ENCODE measurements at regions not wholly inside any gene's neighbourhood (a gene's known extent, or its start where the extent isn't known, plus 50 kb on each side); places are given as distances from the start of the nearest gene placed in this dataset.
"Not testable (repeated sequence)": the region's sequence is repeated elsewhere in the genome, so short reads cannot be mapped to it uniquely, and the experiment has no call there.

- no peaks in the 10 kb centered on the region for H3K36me3 ChIP-seq
- TF ChIP-seq, protein P1, sequence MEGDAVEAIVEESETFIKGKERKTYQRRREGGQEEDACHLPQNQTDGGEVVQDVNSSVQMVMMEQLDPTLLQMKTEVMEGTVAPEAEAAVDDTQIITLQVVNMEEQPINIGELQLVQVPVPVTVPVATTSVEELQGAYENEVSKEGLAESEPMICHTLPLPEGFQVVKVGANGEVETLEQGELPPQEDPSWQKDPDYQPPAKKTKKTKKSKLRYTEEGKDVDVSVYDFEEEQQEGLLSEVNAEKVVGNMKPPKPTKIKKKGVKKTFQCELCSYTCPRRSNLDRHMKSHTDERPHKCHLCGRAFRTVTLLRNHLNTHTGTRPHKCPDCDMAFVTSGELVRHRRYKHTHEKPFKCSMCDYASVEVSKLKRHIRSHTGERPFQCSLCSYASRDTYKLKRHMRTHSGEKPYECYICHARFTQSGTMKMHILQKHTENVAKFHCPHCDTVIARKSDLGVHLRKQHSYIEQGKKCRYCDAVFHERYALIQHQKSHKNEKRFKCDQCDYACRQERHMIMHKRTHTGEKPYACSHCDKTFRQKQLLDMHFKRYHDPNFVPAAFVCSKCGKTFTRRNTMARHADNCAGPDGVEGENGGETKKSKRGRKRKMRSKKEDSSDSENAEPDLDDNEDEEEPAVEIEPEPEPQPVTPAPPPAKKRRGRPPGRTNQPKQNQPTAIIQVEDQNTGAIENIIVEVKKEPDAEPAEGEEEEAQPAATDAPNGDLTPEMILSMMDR (IDR thresholded peaks at IDR 0.05; ENCODE audit: low read depth, low read length) = no peak
- H3K27me3 ChIP-seq (ENCODE audit: insufficient read depth, low read depth, severe bottlenecking) = peaks cover 69% of the 10 kb centered on the region
- H3K27ac ChIP-seq = no peak overlapping the region
- no peaks in the 10 kb centered on the region for H3K9me3 ChIP-seq (ENCODE audit: severe bottlenecking)
- H3K4me3 ChIP-seq (ENCODE audit: low read depth, low read length) = no peak overlapping the region
- no peak for DNase-seq
Observed at GRCh38 chr12:114501474-114501807, 95.5 kb upstream of the TBX5 start.

GRCh38 chr12:114500775-114501473 is 95.0 kb upstream of the TBX5 start:
- DNase-seq = peak; percentile 13
- H3K27me3 ChIP-seq (ENCODE audit: insufficient read depth, low read depth, severe bottlenecking) = peaks cover 69% of the 10 kb centered on the region
- TF ChIP-seq, protein P1 (IDR thresholded peaks at IDR 0.05; ENCODE audit: low read depth, low read length) = no peak

DNA sequence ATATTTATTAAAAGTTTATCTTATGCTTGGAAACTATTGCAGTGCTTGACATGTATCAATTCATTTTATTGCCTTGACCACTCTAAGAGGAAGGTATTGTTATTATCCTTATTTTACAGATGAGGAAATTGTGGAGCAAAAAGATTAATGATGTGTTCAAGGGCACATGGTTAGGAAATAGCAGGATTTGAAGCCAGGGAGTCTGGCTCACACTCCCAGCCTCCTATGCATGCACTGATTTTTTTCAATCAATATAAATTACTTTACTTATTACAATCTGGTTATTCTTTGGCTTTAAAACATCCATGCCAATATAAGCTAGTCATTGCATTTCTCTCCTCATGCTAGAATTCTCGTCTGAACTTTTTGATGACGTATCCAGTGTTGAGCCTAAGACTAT is 94.2 kb upstream of the TBX5 start:
- peaks cover 65% of the 10 kb centered on the region for H3K27me3 ChIP-seq (ENCODE audit: insufficient read depth, low read depth, severe bottlenecking)
- no peak for DNase-seq
- no peak overlapping the region for H3K27ac ChIP-seq
- H3K4me3 ChIP-seq (ENCODE audit: low read depth, low read length) = no peak overlapping the region
- H3K36me3 ChIP-seq = no peaks in the 10 kb centered on the region
- TF ChIP-seq, protein P1 (IDR thresholded peaks at IDR 0.05; ENCODE audit: low read depth, low read length) = no peak
- H3K9me3 ChIP-seq (ENCODE audit: severe bottlenecking) = no peaks in the 10 kb centered on the region

More at GRCh38 chr12:114500775-114501473, 95.0 kb upstream of the TBX5 start:
- Histone ChIP-seq H3K9me3 (ENCODE audit: severe bottlenecking) (no peaks in the 10 kb centered on the region), H3K27ac (no peak overlapping the region), H3K4me3 (ENCODE audit: low read depth, low read length) (no peak overlapping the region), H3K36me3 (no peaks in the 10 kb centered on the region)

- DNase-seq = no peak
- TF ChIP-seq, protein P1 (IDR thresholded peaks at IDR 0.05; ENCODE audit: low read depth, low read length) = no peak
Observed at GRCh38 chr12:114499338-114499737, 93.4 kb upstream of the TBX5 start.

GRCh38 chr12:114491916-114492315 is 86.0 kb upstream of the TBX5 start:
- H3K27ac ChIP-seq = no peak overlapping the region
- H3K36me3 ChIP-seq = no peaks in the 10 kb centered on the region
- H3K4me3 ChIP-seq (ENCODE audit: low read depth, low read length) = no peak overlapping the region
- TF ChIP-seq, protein P1 (IDR thresholded peaks at IDR 0.05; ENCODE audit: low read depth, low read length) = no peak
- H3K9me3 ChIP-seq (ENCODE audit: severe bottlenecking) = no peaks in the 10 kb centered on the region
- H3K27me3 ChIP-seq (ENCODE audit: insufficient read depth, low read depth, severe bottlenecking) = peaks cover 69% of the 10 kb centered on the region
- no peak for DNase-seq

More at GRCh38 chr12:114499338-114499737, 93.4 kb upstream of the TBX5 start:
- no peaks in the 10 kb centered on the region for H3K36me3 ChIP-seq
- H3K4me3 ChIP-seq (ENCODE audit: low read depth, low read length) = no peak overlapping the region
- no peaks in the 10 kb centered on the region for H3K9me3 ChIP-seq (ENCODE audit: severe bottlenecking)
- H3K27me3 ChIP-seq (ENCODE audit: insufficient read depth, low read depth, severe bottlenecking) = peaks cover 64% of the 10 kb centered on the region
- H3K27ac ChIP-seq = no peak overlapping the region

DNA sequence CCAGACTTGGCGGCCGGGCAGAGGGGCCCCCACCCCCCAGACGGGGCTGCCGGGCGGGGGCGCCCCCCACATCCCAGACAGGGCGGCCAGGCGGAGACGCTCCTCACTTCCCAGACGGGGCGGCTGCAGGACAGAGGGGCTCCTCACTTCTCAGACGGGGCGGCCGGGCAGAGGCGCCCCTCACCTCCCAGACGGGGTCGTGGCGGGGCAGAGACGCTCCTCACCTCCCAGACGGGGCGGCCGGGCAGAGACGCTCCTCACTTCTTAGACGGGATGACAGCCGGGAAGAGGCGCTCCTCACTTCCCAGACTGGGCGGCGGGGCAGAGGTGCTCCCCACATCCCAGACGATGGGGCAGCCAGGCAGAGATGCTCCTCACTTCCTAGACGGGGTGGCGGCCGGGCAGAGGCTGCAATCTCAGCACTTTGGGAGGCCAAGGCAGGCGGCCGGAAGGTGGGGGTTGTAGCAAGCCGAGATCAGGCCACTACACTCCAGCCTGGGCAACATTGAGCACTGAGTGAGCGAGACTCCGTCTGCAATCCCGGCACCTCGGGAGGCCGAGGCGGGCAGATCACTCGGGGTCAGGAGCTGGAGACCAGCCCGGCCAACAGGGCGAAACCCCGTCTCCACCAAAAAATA is 79.0 kb upstream of the TBX5 start:
- not testable (repeated sequence) for DNase-seq; H3K27ac ChIP-seq; H3K9me3 ChIP-seq (ENCODE audit: severe bottlenecking); H3K36me3 ChIP-seq; H3K4me3 ChIP-seq (ENCODE audit: low read depth, low read length)
- peaks cover 74% of the 10 kb centered on the region for H3K27me3 ChIP-seq (ENCODE audit: insufficient read depth, low read depth, severe bottlenecking)

Data from WERI-Rb-1 (cell line).